NCI-H1436 (cell line): ENCODE measurements at regions not wholly inside any gene's neighbourhood (a gene's known extent, or its start where the extent isn't known, plus 50 kb on each side); places are given as distances from the start of the nearest gene placed in this dataset.

ENCODE experiments used
- DNase-seq: peaks from one replicate; lab custom pipeline; 2025; lab: John Stamatoyannopoulos, UW

DNA sequence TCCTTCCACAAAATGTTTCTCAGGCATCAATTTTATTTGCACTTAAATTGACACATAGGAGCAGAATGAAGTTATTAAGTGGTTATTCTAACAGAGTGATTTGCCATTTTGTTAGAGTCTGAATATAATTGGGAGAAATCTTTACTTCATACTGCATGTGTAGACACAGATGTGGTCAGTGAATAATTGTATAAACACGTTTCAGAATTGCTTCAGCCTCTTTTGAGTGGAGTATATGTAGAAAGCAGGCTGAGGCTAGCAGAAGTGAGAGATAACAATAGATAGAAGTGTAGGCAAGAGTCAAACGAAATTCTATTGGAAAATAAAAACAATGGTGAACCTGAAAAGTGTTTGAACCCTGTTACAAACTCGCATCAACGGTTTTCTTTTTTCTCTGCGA, 270.7 kb downstream of the TMEM167A start:
- DNase-seq: no peak

DNA sequence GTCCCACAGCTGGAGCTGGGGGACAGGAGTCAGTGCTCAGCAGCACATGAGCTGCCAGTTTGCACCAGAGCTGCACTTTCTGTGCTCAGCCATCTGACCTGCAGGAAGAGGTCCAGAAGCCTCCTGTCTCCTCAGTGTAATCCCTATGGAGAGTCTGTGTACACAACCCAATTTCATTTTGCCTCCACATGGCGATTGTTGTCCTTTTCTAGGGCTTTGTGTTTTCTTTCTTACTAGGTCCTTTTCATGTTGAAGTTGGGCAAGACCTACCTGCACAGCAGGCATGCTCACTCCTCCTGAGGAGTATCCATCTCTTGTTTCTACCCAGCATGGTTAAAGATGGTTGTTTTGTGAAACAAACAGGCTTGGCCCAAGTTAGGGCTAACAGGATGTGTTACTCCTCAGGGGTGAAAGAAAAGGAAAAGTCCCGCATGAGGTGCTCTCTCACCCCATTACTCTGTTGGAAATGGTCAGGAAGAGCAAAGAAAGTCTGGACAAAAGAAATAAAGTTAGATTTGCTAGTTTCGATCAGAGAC, 273.0 kb downstream of the TMEM167A start:
- DNase-seq: no peak

DNA sequence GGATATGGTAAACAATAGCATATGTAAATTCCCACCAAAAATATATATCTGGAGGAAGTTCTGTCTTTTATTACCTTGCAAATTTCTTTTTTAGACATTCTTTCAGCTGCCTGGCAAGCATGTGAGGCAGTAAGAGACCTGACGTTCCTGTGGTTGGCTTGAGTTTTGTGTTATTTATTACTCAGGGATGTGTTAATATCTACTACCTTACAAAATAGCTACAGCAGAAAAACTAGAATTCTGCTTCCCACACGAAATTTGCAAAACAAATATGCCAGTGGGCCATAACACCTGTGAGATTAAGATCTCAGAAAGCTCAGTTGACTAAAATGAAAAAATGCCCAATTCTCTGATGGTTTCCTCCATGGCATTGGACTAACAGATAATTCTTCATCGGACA, 274.2 kb downstream of the TMEM167A start:
- no peak for DNase-seq

DNA sequence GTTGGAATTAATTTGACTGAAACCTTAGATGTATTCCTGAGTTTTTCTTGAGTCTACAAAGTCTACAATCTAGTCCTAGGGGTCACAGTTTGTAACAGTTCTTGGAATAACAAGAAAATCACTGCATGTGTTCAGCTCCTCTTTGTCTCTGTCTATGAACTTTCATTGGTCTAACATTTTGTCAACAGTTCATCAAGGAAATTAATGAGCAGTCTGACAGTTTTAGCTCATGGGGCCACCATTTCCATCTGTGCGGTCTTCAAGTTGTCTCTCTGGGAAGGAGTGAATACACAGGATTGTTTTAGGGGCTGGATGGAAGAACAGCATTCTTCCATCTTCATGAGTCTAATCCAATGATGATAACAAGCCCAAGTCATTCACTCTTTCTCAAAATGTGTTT, 276.4 kb downstream of the TMEM167A start:
- DNase-seq: no peak

GRCh38 chr5:82799361-82800077, 277.7 kb downstream of the TMEM167A start:
- DNase-seq: no peak

DNA sequence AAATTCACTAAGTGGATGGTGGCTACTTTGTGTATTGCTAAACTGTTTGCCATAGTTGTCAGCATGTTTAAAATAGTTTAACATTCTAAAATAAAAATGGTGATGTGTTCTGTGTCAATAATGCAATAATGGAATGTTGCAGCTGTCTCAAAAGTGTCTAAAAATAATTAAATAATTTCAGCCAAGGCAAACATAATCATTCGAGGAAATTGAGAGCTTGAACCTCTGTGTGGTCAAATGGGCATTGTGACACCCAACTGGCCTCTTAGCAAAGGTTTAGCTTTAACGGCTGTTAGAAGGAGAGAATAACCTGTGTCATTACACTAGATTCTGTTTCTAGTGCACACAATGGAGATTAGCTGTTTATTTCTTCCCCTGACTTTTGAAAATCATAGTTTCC, 278.5 kb downstream of the TMEM167A start:
- no peak for DNase-seq

- no peak for DNase-seq
Measured at GRCh38 chr5:82796643-82797416, 280.4 kb downstream of the TMEM167A start.

- DNase-seq: no peak
Measured at GRCh38 chr5:82794876-82795275, 282.3 kb downstream of the TMEM167A start.

- DNase-seq: no peak
Measured at GRCh38 chr5:82793808-82794419, 283.3 kb downstream of the TMEM167A start.

DNA sequence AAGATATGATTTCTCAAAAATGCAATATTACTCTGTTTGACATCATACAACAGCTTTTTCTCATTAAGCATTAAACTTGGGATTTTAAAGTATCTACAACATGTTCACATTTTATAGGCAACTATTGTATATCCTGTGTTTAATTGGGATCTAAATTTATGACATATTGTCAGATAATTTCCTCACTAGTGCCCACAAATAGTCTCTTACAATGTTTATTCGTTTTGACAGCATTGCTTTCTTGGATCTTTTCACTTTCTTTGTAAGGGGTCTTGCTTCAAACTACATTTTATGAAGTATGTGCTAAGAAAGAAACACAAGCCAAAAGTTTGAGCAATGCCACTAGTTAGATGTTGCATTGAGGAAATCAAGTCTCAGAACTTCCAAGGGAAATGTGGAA, 285.1 kb downstream of the TMEM167A start:
- no peak for DNase-seq

DNA sequence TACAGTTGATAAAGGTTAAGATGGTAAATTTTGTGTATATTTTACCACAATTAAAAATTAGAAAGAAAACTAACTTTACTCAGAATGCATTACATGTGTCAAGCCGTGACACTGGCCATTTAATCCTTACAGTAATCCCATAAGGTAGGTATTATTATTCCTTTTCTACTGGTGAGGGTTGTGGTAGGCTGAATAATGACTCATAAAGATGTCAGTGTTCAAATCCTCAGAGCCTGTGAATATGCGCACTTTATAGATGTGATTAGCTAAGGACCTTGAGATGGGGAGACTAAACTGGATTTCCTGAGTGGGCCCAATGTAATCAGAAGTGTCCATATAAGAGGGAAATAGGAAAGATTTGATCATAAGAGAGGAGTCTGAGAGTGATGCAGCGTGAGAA, 288.1 kb downstream of the TMEM167A start:
- no peak for DNase-seq

DNA sequence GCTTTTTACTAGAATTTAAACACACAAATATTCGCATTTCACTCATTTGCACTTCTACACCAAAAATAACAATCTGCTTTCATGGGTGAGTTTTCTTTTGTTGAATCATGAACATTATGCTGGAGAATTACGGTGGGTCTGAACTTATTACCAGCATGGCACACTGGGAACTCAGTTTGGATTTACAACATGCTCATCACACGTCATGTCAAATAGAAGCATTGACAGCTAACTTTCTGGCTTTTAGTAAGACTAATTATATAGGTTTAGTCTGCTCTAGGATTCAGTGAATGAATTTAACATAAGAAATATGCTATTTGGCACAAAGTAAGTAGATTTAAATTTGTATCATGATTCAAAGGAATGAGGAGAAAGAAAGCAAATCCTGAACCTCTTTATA, 290.4 kb downstream of the TMEM167A start:
- no peak for DNase-seq

DNA sequence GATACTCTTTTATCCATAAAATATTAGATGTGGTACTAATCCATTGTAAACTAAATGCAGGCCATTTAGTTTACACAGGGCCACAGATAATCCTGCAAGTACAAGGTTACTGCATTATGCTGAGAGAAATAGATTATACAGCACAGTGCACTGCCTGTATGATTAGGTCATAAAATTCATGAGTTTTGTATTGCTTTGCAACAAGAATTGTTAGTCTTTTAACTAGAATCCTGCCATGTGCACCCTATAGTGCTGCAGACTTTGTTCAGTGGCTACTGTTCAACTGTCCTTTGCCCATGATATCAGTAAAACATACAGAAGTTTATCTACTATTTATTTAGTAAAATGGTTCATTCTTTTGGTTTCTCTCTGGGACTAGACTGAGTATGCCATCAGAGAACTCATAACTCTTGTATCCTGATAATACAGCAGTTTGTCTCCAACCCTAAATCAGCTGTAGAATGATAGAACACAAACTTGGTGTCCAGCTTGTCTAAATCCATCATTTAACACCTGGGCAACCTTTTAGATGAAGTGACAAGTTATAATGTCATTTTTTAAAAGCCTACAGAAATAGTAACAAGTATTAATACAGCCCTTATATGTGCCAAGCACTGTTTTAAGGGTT, 291.2 kb downstream of the TMEM167A start:
- DNase-seq: no peak

DNA sequence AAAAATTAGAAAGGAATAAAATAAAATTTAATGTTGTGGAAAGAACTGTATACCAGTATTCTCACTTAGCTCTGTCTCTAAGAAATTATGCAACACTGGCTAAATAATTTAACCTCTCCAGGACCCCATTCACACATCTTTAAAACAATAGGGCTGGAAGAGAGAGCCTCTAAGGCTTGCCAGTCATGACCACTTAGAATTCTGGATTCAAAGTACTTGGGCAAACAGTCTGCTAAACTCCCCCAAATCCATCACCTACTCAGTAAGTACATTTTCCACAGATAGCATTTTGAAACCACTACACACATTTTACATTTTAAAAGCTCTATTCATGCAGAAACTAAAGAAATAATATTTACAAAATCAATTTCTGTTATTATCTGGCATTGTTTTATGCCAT, 291.7 kb downstream of the TMEM167A start:
- DNase-seq: no peak

- no peak for DNase-seq
Measured at GRCh38 chr5:82784521-82784920, 292.7 kb downstream of the TMEM167A start.

- DNase-seq: no peak
Measured at GRCh38 chr5:82777106-82777505, 300.1 kb downstream of the TMEM167A start.

- DNase-seq: no peak
Measured at GRCh38 chr5:82772281-82772680, 304.9 kb downstream of the TMEM167A start.

DNA sequence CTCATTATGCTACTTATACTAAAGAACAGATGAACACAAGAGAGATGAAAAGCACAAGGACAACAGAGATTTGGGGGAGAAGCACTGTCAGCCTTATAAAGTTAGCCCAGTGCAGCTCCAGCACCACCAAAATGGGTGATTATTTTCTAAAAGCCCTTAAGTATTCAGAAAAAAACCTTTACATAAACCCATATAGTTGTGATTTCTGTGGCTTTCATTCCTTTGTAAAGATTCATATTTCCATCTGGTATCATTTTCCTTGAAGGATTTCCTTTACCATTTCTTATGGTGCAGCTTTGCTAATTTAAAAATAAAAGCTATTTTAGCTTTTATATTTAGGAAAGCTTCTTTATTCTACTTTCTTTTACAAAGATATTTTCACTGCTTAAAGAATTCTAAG, 311.0 kb downstream of the TMEM167A start:
- no peak for DNase-seq

GRCh38 chr5:82765765-82766164, 311.4 kb downstream of the TMEM167A start:
- DNase-seq: no peak

GRCh38 chr5:82760856-82761255, 316.3 kb downstream of the TMEM167A start:
- no peak for DNase-seq

DNA sequence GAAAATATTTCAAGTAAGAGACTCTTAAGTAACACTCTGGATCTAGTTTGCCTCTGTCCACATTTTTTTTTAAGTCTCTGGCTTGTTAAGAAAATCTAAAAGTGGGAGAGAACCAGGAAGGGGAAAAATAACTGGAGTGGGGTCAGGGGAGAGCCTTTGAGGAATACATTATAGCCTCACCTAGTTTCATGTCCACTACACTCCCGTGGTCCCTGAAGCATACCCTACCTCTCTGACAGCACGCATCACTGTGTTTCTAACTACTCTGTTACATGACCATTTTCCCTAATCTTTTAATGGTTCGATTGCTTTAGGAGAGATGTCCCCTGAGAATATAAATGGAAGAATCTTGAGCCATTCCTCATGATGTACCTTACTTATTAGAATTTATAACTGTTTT, 318.3 kb downstream of the TMEM167A start:
- DNase-seq: no peak

- no peak for DNase-seq
Measured at GRCh38 chr5:82754759-82755158, 322.4 kb downstream of the TMEM167A start.
